ENCODE measurements at regions not wholly inside any gene's neighbourhood (a gene's known extent, or its start where the extent isn't known, plus 50 kb on each side); places are given as distances from the start of the nearest gene placed in this dataset.
"Not testable (repeated sequence)": the region's sequence is repeated elsewhere in the genome, so short reads cannot be mapped to it uniquely, and the experiment has no call there.

DNA sequence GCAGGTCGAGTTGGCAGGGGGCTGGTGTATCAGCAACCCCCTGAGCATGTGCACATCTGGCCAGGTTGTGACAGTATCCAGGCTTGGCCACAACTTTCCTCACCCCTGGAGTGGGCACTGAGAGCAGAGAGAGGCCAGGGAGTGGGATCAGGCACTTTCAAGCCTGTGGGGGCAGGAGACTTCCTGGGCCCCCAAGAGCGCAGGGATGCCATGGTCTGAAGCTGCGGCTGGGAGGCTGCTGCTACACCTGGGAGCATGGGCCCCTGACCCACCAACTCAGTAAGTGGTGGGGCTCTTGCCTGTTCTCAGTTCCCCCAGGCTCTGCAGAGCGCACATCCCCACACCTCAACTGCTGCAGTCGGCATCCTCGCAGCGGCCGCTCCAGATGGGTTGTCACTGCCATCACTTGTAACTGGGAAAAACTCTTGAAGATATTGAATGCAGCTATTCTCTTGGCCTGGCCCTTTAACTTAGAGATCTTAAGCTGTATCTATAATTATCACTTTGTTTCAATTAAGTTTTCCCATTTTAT lies 245.4 kb upstream of the SLITRK1 start:
- no peak for DNase-seq

GRCh38 chr13:84126671-84127171 lies 244.4 kb upstream of the SLITRK1 start:
- DNase-seq = peak; percentile 44

GRCh38 chr13:84121456-84121855 lies 239.2 kb upstream of the SLITRK1 start:
- no peak for DNase-seq

DNA sequence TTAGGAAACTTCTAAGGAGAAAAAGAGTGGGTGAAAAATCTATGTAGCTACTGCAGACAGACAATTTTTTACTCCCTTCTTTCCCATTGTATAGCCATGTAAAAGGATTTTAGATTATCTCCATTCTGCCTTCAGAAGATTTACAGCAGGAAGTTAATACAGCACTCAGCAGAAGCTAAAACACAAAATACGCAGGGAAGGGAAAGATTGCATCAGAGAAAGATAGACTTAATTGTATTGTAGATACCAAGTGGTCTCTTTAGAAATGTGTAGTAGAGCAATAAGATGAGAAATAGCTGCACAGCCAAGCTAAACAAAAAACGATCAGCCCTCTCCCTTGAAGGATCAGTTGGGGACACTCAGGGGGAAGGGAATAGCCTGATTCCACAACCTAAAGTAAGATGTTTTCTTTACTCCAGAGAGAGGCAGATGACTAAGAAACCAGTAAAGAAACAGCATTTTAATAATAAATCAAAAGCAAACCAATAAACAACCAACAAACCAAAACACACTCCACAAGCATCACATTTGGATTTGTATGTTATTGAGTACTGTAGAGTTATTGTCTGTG lies 236.7 kb upstream of the SLITRK1 start:
- peak; percentile 36 for DNase-seq

DNA sequence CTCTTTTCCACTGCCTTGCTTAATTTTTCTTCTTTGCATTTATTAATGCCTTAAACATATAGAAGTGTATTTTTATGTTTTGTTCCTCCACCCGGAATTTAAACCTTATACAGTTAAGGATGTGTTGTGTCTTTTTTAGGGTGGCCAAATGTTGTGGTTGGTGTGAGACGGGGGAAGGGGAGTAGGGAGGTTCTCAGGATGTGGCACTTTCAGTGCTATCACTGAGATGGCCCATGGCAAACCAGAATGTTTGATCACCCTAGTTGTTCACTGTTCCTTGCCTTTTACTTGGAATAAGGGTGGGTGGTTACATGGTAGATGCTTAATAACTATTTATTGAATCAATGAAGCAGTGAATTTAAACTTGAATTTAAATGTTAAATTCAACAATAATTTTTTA lies 216.0 kb upstream of the SLITRK1 start:
- DNase-seq = no peak

DNA sequence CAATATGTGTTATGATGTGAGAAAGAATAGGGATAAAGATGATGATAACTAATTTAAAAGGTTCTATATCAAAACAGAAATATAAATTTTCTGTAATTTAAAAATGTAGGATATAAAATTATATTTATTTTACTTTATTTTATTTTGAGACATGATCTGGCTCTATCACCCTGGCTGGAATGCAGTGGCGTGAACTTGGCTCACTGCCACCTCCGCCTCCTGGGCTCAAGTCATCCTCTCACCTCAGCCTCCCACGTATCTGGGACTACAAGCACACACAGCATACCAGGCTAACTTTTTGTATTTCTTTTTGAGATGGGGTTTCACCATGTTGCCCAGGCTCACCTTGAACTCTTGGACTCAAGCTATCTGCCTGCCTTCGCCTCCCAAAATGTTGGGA lies 214.9 kb upstream of the SLITRK1 start:
- no peak for DNase-seq

GRCh38 chr13:84096216-84096615 lies 213.9 kb upstream of the SLITRK1 start:
- DNase-seq = no peak

DNA sequence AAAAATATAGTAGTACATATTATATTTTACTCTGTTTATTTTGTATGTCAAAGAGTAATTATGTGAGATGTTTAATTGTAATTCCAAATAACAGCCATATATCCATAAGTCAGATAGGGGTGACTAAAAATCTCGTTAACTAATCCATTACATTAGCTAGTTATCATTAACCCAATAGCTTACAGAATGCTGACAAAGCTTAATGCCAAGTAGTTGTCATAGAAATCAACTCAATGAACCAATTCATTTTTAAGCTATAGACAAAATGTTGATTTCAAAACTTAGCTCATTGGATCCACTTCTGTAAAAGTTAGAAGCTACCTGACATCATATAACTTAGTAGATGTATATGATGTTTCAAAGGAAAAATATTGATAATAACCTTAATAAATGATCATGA lies 206.7 kb upstream of the SLITRK1 start:
- no peak for DNase-seq

DNA sequence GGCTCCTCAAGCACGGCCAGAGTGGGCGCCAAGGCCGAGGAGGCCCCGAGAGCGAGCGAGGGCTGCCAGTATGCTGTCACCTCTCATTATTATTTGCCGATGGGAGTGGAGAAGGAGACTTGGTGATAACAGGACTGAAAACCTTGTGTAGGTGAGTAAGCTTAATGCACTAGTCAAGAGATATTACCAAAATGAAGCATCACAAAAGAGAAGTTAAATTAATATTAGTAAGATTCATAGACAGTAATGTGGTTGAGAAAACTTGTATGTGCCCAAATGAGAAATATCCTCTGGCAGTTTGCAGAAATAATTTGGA lies 204.5 kb upstream of the SLITRK1 start:
- no peak for DNase-seq

- DNase-seq = not testable (repeated sequence)
Observed at GRCh38 chr13:84086098-84086846, 204.0 kb upstream of the SLITRK1 start.

DNA sequence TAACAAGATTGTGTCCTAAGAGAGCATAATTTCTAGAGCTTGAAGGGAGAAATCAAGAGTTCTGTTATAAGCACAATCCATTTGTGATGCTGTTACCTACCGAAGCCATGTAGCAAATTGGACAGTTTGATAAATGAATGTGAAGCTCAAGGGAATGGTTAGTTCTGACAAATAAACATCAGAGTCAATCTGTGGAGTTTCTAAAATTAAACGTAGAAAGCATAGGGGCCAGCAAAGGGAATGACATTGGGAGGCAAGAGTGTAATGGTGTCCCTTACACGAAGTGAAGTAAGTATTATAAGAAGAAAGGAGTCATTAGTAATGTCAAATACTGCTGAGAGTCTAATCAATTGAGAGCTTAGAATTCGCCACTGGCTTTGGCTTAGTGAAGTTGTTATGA lies 200.2 kb upstream of the SLITRK1 start:
- DNase-seq = no peak

DNA sequence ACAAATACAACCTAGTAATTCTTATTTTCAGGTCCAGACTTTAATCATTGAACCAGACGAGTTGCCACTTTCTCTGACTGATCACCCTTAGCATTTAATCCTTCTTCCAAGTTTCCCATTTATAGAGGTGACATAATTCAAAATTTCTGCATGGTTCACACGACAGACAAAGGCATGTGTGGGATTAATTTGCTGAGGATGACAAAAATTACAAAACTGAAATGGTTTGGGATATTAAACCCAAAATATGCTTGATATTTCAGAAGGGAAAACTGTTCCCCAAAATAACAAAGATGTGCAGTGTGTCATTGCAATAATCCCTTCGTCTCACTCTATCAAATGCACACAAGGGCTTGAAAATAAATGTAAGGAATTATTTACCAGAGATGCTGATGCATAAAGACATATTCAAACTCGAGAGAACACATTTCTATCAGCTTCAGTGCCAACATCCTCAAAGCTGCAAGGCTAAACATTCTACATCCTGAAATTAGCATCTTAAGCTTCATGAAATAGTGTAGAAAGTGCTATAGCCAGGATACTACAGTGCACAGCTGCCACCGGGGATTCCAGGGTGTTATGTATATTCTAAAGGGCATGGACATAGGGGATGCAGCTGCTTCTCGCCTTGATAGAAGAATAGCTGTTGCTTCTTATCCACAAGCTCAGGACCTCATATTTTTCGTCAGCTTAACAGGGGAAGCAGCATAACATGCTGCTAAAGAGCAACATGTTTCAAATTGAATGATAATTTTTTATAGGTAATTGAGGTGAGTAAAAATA lies 198.7 kb upstream of the SLITRK1 start:
- DNase-seq = no peak

GRCh38 chr13:84077271-84077670 lies 195.0 kb upstream of the SLITRK1 start:
- no peak for DNase-seq

- no peak for DNase-seq
Observed at GRCh38 chr13:84076280-84076679, 194.0 kb upstream of the SLITRK1 start.

- no peak for DNase-seq
Observed at GRCh38 chr13:84050536-84050935, 168.3 kb upstream of the SLITRK1 start.

DNA sequence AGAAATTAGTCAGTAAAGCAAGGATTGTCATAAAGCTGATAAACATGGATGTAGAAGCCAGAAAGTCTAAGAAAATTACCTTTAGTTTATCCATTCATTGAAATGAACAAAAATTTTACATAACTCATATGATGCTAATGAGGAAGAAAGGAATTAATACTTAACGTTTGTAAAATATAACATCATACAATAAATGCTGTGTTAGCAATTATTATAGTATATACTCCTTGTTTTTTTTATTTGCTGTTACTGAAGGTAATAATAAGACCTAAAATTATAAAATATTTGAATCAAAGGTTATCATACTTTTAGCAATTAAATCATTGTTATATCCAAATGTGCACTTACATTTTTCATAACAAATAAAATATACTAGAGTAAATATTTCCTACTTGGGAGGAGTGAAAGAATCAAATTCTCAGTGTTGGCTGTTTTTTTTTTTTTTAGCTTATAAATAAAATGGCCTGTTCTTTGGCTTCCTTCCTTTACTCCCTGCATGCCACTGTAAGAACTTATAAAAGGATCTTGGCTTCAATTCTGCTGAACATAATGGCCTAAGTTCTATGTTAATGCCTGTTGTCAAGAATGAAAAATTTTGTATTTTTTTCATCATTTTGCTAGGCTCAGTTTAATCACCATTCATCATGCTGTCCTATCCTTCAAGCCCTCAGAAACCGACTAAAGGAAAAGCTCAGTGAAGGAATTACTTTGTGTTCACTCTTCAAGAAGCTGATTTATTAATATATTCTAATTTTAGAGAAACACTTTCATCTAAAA lies 167.4 kb upstream of the SLITRK1 start:
- no peak for DNase-seq

- no peak for DNase-seq
Observed at GRCh38 chr13:84044805-84045204, 162.5 kb upstream of the SLITRK1 start.

DNA sequence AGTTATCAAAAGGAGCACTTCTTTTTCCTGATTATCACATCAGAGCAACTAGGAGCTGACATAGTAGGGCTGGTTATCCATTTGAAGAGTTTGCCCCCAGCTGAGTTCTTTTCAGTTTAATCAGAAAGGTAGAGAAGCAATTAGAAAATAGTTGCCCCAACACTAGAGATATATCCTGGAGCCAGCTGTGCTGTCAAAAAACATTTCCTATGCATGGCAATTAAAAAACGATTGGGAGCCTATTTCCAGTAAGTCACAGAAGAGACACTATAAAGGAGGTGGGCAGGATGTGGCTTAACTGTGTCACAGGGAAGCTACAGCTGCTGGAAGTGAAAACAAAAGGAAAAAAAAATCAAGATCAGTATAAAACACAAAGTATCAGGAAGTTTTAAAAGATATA lies 155.7 kb upstream of the SLITRK1 start:
- peak; percentile 24 for DNase-seq

GRCh38 chr13:84032116-84032515 lies 149.8 kb upstream of the SLITRK1 start:
- DNase-seq = no peak

DNA sequence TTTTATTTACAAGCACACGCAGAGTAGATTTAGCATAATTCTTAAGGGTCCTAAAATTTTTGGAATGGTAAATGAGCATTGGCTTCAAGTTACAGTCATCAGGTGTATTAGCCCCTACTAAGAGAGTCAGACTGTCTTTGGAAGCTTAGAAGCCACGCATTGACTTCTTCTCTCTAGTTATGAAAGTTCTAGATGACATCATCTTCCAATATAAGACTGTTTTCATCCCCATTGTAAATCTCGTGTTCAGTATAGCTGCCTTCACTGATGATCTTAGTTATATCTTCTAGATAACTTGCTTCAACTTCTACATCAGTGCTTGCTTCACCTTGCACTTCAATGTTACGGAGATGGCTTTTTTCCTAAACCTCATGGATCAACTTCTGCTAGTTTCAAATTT lies 148.8 kb upstream of the SLITRK1 start:
- DNase-seq = no peak

- no peak for DNase-seq
Observed at GRCh38 chr13:84029396-84029795, 147.1 kb upstream of the SLITRK1 start.

- no peak for DNase-seq
Observed at GRCh38 chr13:84025824-84026223, 143.6 kb upstream of the SLITRK1 start.

- no peak for DNase-seq
Observed at GRCh38 chr13:83996415-83996814, 114.1 kb upstream of the SLITRK1 start.

Measured in OCI-M1 (cell line).